Naive thymus-derived CD4-positive, alpha-beta T cell (primary cell): ENCODE measurements at regions not wholly inside any gene's neighbourhood (a gene's known extent, or its start where the extent isn't known, plus 50 kb on each side); places are given as distances from the start of the nearest gene placed in this dataset.

Source experiments
- ATAC-seq: fragments of 150-1000 bp; cut with Tn5 transposase; 2 replicates; pipeline ENCODE4 v1.10.0; 2021; ENCODE audit warnings: mild to moderate bottlenecking, moderate library complexity
- CTCF ChIA-PET: fragments of 350-600 bp; sonication (Branson Sonifier 250); formaldehyde crosslinking; loops from one replicate; lab custom pipeline; 2021; ENCODE audit warnings: antibody characterized with exemption; lab: Charles Lee
- POLR2A ChIA-PET: fragments of 350-600 bp; sonication (Branson Sonifier 250); formaldehyde crosslinking; loops from one replicate; lab custom pipeline; 2021; ENCODE audit warnings: antibody characterized with exemption, inconsistent platforms; lab: Charles Lee
- DNase-seq, 9 donors: peaks; one replicate each; pipeline versions ENCODE4 v3.0.0 to v3.0.0-alpha.2; 2020 to 2022; ENCODE audit warnings: mixed read lengths in 1 of 9
- H3K27ac ChIP-seq: one replicate; pipeline ENCODE4 v1.7.0; 2013; ENCODE audit warnings: mild to moderate bottlenecking, low read depth, low read length, moderate library complexity
- H3K27me3 ChIP-seq, 2 donors: one replicate each; pipeline ENCODE4 v1.7.0; 2013; ENCODE audit warnings: low read length in 2 of 2, mild to moderate bottlenecking in 2 of 2, moderate library complexity in 2 of 2; ENCODE audit not compliant: control insufficient read depth in 2 of 2, insufficient read depth in 2 of 2
- H3K36me3 ChIP-seq, 3 experiments: 1 replicate in 2 of 3; 2 replicates in 1 of 3; pipeline ENCODE4 v1.7.0; 2013; ENCODE audit warnings: low read length in 3 of 3, mild to moderate bottlenecking in 3 of 3, moderate library complexity in 1 of 3; ENCODE audit not compliant: insufficient read depth in 3 of 3, control insufficient read depth in 2 of 3
- H3K4me1 ChIP-seq, 2 donors: one replicate each; pipeline ENCODE4 v1.7.0; 2013; ENCODE audit warnings: low read length in 2 of 2, mild to moderate bottlenecking in 2 of 2, moderate library complexity in 1 of 2; ENCODE audit not compliant: control insufficient read depth in 2 of 2, insufficient read depth in 2 of 2
- H3K4me3 ChIP-seq: 2 replicates; pipeline ENCODE4 v1.7.0; 2013; ENCODE audit warnings: mild to moderate bottlenecking, low read length
- H3K9me3 ChIP-seq, 3 experiments: 1 replicate in 2 of 3; 2 replicates in 1 of 3; pipeline ENCODE4 v1.7.0; 2013; ENCODE audit warnings: low read length in 3 of 3; ENCODE audit not compliant: control insufficient read depth in 2 of 3
- H3K27ac Mint-ChIP-seq, 9 donors: one replicate each; pipeline ENCODE4 v1.8.0; 2020 to 2022; ENCODE audit warnings: mixed read lengths in 9 of 9, mild to moderate bottlenecking in 8 of 9, moderate library complexity in 5 of 9, inconsistent platforms in 2 of 9
- H3K27me3 Mint-ChIP-seq, 5 donors: one replicate each; pipeline ENCODE4 v1.8.0; 2021 to 2022; ENCODE audit warnings: mixed read lengths in 5 of 5, mild to moderate bottlenecking in 1 of 5
- H3K36me3 Mint-ChIP-seq, 5 donors: one replicate each; pipeline ENCODE4 v1.8.0; 2020 to 2022; ENCODE audit warnings: mixed read lengths in 5 of 5, mild to moderate bottlenecking in 3 of 5, inconsistent platforms in 1 of 5
- H3K4me1 Mint-ChIP-seq, 7 donors: one replicate each; pipeline ENCODE4 v1.8.0; 2020 to 2022; ENCODE audit warnings: mixed read lengths in 7 of 7, mild to moderate bottlenecking in 3 of 7, inconsistent platforms in 1 of 7
- H3K4me3 Mint-ChIP-seq, 10 donors: one replicate each; pipeline ENCODE4 v1.8.0; 2020 to 2022; ENCODE audit warnings: mild to moderate bottlenecking in 10 of 10, mixed read lengths in 10 of 10, moderate library complexity in 6 of 10, inconsistent platforms in 2 of 10
- H3K9me3 Mint-ChIP-seq, 11 donors: one replicate each; pipeline ENCODE4 v1.8.0; 2020 to 2022; ENCODE audit warnings: mixed read lengths in 11 of 11, mild to moderate bottlenecking in 4 of 11, inconsistent platforms in 1 of 11, moderate library complexity in 1 of 11
- intact Hi-C, 2 donors: fragments of 100-400 bp; cut with micrococcal nuclease; formaldehyde crosslinking; loops; one replicate each; pipeline ENCODE4 v1.15.1; 2023

- Histone ChIP-seq H3K4me3 (no peak overlapping the region), H3K27ac (no peak overlapping the region), H3K4me1 (no peaks in the 10 kb centered on the region), H3K9me3 (no peaks in the 10 kb centered on the region), H3K27me3 (no peaks in the 10 kb centered on the region), H3K36me3 (no peaks in the 10 kb centered on the region)
- Mint-ChIP-seq H3K27ac (no peak overlapping the region), H3K4me1 (no peaks in the 10 kb centered on the region), H3K36me3 (no peaks in the 10 kb centered on the region), H3K4me3 (no peak overlapping the region), H3K9me3 (peaks cover 0 to 24% (median 4%) of the 10 kb centered on the region in 11 donors), H3K27me3 (no peaks in the 10 kb centered on the region)
- POLR2A ChIA-PET: no interaction called here
- no peak for ATAC-seq
- no peak for DNase-seq
- intact Hi-C loops: no loop called here
- CTCF ChIA-PET: no interaction called here
These were observed 1476.7 kb upstream of the CDH8 start for GRCh38 chr16:63512910-63513309.

DNA sequence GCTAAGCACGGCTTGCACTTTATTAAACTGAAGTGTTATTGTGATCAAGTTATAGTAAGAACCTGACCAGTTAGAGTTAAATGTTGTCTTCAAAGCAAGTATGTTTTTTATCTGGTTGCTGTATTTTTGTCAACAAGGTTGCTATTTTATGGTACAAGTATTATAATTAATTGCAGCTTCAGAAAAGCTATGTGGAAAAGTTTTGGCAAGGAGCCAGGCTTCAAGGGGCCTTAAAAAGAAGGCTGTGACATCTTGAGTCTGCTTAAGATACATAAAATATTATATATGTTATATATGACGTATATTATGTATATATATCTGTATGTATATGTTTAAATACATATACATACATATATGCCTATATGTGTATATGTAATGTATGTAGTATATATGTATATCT lies 1461.2 kb upstream of the CDH8 start:
- no peaks in the 10 kb centered on the region for H3K36me3 Mint-ChIP-seq

GRCh38 chr16:63496282-63496681 lies 1460.0 kb upstream of the CDH8 start:
- Histone ChIP-seq H3K9me3 (peaks cover 0 to 3% (median 0%) of the 10 kb centered on the region in 3 experiments), H3K27ac (no peak overlapping the region), H3K36me3 (no peaks in the 10 kb centered on the region), H3K4me1 (no peaks in the 10 kb centered on the region), H3K4me3 (no peak overlapping the region), H3K27me3 (no peaks in the 10 kb centered on the region)
- Mint-ChIP-seq H3K27ac (no peak overlapping the region), H3K36me3 (no peaks in the 10 kb centered on the region), H3K9me3 (peaks cover under 1 to 12% (median 4%) of the 10 kb centered on the region in 11 donors), H3K4me3 (no peak overlapping the region), H3K27me3 (no peaks in the 10 kb centered on the region), H3K4me1 (no peaks in the 10 kb centered on the region)
- no peak for ATAC-seq
- intact Hi-C loops: no loop called here
- DNase-seq: no peak
- POLR2A ChIA-PET: no interaction called here
- CTCF ChIA-PET: no interaction called here

More for the DNA sequence above, 1461.2 kb upstream of the CDH8 start:
- no peak overlapping the region for H3K27ac Mint-ChIP-seq
- H3K4me3 Mint-ChIP-seq: no peak overlapping the region
- H3K4me1 ChIP-seq: no peaks in the 10 kb centered on the region
- POLR2A ChIA-PET: no interaction called here
- H3K27me3 ChIP-seq: no peaks in the 10 kb centered on the region
- CTCF ChIA-PET: no interaction called here
- H3K9me3 Mint-ChIP-seq: peaks cover 0 to 15% (median 6%) of the 10 kb centered on the region in 11 donors
- no peak overlapping the region for H3K27ac ChIP-seq
- no peaks in the 10 kb centered on the region for H3K27me3 Mint-ChIP-seq
- peaks cover 0 to 3% (median 0%) of the 10 kb centered on the region in 3 experiments for H3K9me3 ChIP-seq
- H3K36me3 ChIP-seq: no peaks in the 10 kb centered on the region
- DNase-seq (no peak), ATAC-seq (no peak)
- no peak overlapping the region for H3K4me3 ChIP-seq
- no peaks in the 10 kb centered on the region for H3K4me1 Mint-ChIP-seq
- intact Hi-C loops: no loop called here

GRCh38 chr16:63488955-63489354 lies 1452.7 kb upstream of the CDH8 start:
- no peaks in the 10 kb centered on the region for H3K4me1 Mint-ChIP-seq
- H3K27ac Mint-ChIP-seq: no peak overlapping the region
- ChIA-PET POLR2A (no interaction called here), CTCF (no interaction called here)
- ATAC-seq (no peak), DNase-seq (no peak)
- H3K9me3 Mint-ChIP-seq: peaks cover 2 to 26% (median 8%) of the 10 kb centered on the region in 11 donors
- H3K36me3 Mint-ChIP-seq: no peaks in the 10 kb centered on the region
- Histone ChIP-seq H3K4me1 (no peaks in the 10 kb centered on the region), H3K27ac (no peak overlapping the region), H3K27me3 (no peaks in the 10 kb centered on the region), H3K9me3 (peaks cover 0 to 6% (median 0%) of the 10 kb centered on the region in 3 experiments), H3K36me3 (no peaks in the 10 kb centered on the region), H3K4me3 (no peak overlapping the region)
- no peaks in the 10 kb centered on the region for H3K27me3 Mint-ChIP-seq
- no peak overlapping the region for H3K4me3 Mint-ChIP-seq
- intact Hi-C loops: no loop called here

DNA sequence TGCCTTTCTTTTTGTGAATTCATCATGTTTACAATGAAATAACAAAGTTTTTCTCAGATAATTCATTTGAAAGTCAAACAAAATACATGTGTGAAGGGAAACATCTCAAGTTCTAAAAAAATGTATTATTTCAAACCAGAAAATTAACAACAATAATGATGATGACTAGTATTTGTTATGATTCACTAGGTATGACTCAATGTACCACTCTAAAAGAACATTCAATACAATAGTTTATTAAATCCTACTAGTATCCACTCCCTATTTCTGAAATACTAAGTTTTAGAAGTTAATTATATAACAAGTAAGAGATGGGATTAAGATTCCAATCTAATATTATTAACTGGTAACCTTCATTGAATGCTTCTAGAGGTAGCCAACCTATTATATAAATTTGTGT lies 1444.8 kb upstream of the CDH8 start:
- ChIA-PET POLR2A (no interaction called here), CTCF (no interaction called here)
- H3K27ac Mint-ChIP-seq: no peak overlapping the region
- peaks cover under 1 to 15% (median 4%) of the 10 kb centered on the region in 11 donors for H3K9me3 Mint-ChIP-seq
- no peak overlapping the region for H3K4me3 Mint-ChIP-seq
- intact Hi-C loops: no loop called here
- Histone ChIP-seq H3K27me3 (no peaks in the 10 kb centered on the region), H3K4me3 (no peak overlapping the region), H3K36me3 (no peaks in the 10 kb centered on the region), H3K27ac (no peak overlapping the region), H3K9me3 (peaks cover 0 to 6% (median 0%) of the 10 kb centered on the region in 3 experiments), H3K4me1 (no peaks in the 10 kb centered on the region)
- no peak for DNase-seq
- no peaks in the 10 kb centered on the region for H3K4me1 Mint-ChIP-seq
- H3K36me3 Mint-ChIP-seq: no peaks in the 10 kb centered on the region
- H3K27me3 Mint-ChIP-seq: no peaks in the 10 kb centered on the region
- ATAC-seq: no peak

DNA sequence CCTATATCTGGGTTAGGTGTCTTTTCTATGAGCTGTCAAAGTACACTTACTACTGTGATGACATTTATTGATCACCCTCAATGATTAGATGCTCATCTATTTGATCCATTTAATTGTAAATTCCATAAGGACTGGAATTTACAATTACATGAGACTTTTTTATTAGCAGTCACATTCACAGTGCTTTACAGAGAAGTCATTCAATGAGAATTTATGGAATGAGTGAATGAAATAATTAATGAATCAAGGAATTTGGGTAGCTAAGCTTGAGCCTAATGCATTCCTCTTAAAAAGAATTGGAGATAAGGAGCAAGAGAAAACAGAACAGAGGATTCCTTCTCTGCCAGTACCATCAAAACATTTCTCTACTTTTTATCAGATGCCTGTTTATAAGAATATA lies 1437.5 kb upstream of the CDH8 start:
- ATAC-seq (no peak), DNase-seq (no peak)
- CTCF ChIA-PET: no interaction called here
- Mint-ChIP-seq H3K36me3 (no peaks in the 10 kb centered on the region), H3K4me1 (no peaks in the 10 kb centered on the region), H3K27me3 (no peaks in the 10 kb centered on the region), H3K4me3 (no peak overlapping the region), H3K27ac (no peak overlapping the region), H3K9me3 (peaks cover 1 to 31% (median 8%) of the 10 kb centered on the region in 11 donors)
- intact Hi-C loops: no loop called here
- Histone ChIP-seq H3K4me3 (no peak overlapping the region), H3K36me3 (no peaks in the 10 kb centered on the region), H3K27ac (no peak overlapping the region), H3K9me3 (no peaks in the 10 kb centered on the region), H3K27me3 (no peaks in the 10 kb centered on the region), H3K4me1 (no peaks in the 10 kb centered on the region)
- POLR2A ChIA-PET: no interaction called here

- Histone ChIP-seq H3K36me3 (no peaks in the 10 kb centered on the region), H3K27ac (no peak overlapping the region), H3K4me3 (no peak overlapping the region), H3K4me1 (no peaks in the 10 kb centered on the region), H3K27me3 (no peaks in the 10 kb centered on the region), H3K9me3 (no peaks in the 10 kb centered on the region)
- Mint-ChIP-seq H3K4me1 (no peaks in the 10 kb centered on the region), H3K27me3 (no peaks in the 10 kb centered on the region), H3K9me3 (peaks cover 7 to 45% (median 16%) of the 10 kb centered on the region in 11 donors), H3K4me3 (no peak overlapping the region), H3K36me3 (no peaks in the 10 kb centered on the region), H3K27ac (no peak overlapping the region)
- ChIA-PET POLR2A (no interaction called here), CTCF (no interaction called here)
- intact Hi-C loops: no loop called here
- no peak for DNase-seq
- ATAC-seq: no peak
These were observed 1431.3 kb upstream of the CDH8 start for GRCh38 chr16:63467513-63467912.
